ENCODE measurements at regions not wholly inside any gene's neighbourhood (a gene's known extent, or its start where the extent isn't known, plus 50 kb on each side); places are given as distances from the start of the nearest gene placed in this dataset.

DNA sequence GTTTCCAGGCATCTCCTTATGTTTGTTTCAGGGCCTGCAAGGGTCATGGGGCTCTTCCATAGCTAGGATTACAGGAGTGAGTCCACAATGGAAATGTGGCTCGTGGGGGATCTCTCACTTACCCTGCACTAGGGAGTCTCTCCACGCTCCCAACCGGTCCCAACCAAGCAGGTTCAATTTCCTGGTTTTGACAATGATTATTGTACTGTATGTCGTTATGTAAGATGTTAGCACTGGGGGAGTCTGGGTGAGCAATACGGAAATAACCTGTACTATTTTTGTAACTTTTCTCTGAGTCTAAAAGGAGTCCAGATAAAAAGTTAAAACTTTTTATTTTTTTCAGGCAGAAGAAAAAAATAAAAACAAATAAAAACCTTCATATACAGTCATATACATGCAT, 325.7 kb upstream of the RGS6 start:
- H3K27me3 ChIP-seq (ENCODE audit: insufficient read depth, poor library complexity, severe bottlenecking) = no peaks in the 10 kb centered on the region
- no peak overlapping the region for H3K27ac ChIP-seq (replicated peaks)
- TF ChIP-seq SPI1 (IDR thresholded peaks at IDR 0.05; ENCODE audit: borderline replicate concordance, low read depth) = no peak
- H3K4me3 ChIP-seq (replicated peaks; ENCODE audit: insufficient read depth, low read length) = no peak overlapping the region
- DNase-seq (ENCODE audit: low read depth in 1 of 2, low spot score in 1 of 2) = no peak

DNA sequence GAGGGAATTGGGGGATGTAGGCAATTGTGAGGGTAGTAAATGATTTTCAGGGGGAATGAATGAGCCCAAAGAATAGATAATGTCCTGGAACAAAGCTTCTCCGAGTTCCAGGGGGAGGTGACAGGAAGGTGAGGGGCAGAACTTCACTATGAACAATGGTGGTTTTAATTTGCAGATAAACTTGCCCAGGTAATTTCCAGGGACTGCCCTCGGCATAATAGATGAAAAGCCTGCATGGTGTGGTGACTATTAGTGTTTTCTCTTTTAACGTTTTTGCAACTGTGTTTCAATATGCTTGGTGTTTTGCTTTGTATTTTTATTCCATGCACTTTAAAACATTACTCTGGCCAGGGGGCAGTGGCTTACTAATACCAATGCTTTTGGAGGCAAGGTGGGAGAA, 325.2 kb upstream of the RGS6 start:
- TF ChIP-seq, protein P1, sequence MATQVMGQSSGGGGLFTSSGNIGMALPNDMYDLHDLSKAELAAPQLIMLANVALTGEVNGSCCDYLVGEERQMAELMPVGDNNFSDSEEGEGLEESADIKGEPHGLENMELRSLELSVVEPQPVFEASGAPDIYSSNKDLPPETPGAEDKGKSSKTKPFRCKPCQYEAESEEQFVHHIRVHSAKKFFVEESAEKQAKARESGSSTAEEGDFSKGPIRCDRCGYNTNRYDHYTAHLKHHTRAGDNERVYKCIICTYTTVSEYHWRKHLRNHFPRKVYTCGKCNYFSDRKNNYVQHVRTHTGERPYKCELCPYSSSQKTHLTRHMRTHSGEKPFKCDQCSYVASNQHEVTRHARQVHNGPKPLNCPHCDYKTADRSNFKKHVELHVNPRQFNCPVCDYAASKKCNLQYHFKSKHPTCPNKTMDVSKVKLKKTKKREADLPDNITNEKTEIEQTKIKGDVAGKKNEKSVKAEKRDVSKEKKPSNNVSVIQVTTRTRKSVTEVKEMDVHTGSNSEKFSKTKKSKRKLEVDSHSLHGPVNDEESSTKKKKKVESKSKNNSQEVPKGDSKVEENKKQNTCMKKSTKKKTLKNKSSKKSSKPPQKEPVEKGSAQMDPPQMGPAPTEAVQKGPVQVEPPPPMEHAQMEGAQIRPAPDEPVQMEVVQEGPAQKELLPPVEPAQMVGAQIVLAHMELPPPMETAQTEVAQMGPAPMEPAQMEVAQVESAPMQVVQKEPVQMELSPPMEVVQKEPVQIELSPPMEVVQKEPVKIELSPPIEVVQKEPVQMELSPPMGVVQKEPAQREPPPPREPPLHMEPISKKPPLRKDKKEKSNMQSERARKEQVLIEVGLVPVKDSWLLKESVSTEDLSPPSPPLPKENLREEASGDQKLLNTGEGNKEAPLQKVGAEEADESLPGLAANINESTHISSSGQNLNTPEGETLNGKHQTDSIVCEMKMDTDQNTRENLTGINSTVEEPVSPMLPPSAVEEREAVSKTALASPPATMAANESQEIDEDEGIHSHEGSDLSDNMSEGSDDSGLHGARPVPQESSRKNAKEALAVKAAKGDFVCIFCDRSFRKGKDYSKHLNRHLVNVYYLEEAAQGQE (IDR thresholded peaks at IDR 0.05; ENCODE audit: insufficient replicate concordance, low read depth) = no peak
- TF ChIP-seq POLR2AphosphoS5 (IDR thresholded peaks at IDR 0.05; ENCODE audit: low read depth) = no peak
- TF ChIP-seq SPI1 (IDR thresholded peaks at IDR 0.05; ENCODE audit: borderline replicate concordance, low read depth) = no peak
- H3K4me3 ChIP-seq (replicated peaks; ENCODE audit: insufficient read depth, low read length) = no peak overlapping the region
- no peak for DNase-seq (ENCODE audit: low read depth in 1 of 2, low spot score in 1 of 2)
- no peak overlapping the region for H3K27ac ChIP-seq (replicated peaks)
- H3K27me3 ChIP-seq (ENCODE audit: insufficient read depth, poor library complexity, severe bottlenecking) = no peaks in the 10 kb centered on the region

DNA sequence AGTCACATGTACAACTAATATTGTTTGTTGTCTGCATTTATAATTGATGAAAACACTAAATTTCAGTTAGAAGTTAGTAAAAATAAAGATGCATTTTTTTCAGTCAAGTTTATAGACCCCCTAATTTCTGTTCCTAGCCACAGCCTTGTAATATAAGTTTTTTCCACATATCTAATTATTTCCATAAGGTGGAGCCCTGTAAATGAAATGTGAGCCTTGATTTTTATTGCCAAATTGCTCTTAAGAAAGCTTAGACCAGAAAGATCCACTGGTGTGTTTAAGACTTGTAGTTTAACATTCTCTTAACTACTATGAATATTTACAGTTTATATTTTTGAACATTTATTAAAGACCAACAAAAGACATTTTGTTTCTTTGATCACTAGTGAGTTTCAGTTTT, 322.1 kb upstream of the RGS6 start:
- TF ChIP-seq POLR2AphosphoS5 (IDR thresholded peaks at IDR 0.05; ENCODE audit: low read depth) = no peak
- no peak for TF ChIP-seq SPI1 (IDR thresholded peaks at IDR 0.05; ENCODE audit: borderline replicate concordance, low read depth)
- no peak for TF ChIP-seq GABPA (IDR thresholded peaks at IDR 0.05; ENCODE audit: low read depth)
- TF ChIP-seq, protein P1 (IDR thresholded peaks at IDR 0.05; ENCODE audit: insufficient replicate concordance, low read depth) = no peak
- TF ChIP-seq, protein P2, sequence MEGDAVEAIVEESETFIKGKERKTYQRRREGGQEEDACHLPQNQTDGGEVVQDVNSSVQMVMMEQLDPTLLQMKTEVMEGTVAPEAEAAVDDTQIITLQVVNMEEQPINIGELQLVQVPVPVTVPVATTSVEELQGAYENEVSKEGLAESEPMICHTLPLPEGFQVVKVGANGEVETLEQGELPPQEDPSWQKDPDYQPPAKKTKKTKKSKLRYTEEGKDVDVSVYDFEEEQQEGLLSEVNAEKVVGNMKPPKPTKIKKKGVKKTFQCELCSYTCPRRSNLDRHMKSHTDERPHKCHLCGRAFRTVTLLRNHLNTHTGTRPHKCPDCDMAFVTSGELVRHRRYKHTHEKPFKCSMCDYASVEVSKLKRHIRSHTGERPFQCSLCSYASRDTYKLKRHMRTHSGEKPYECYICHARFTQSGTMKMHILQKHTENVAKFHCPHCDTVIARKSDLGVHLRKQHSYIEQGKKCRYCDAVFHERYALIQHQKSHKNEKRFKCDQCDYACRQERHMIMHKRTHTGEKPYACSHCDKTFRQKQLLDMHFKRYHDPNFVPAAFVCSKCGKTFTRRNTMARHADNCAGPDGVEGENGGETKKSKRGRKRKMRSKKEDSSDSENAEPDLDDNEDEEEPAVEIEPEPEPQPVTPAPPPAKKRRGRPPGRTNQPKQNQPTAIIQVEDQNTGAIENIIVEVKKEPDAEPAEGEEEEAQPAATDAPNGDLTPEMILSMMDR (IDR thresholded peaks at IDR 0.05; ENCODE audit: insufficient read depth, low read length) = no peak
- no peak overlapping the region for H3K4me3 ChIP-seq (replicated peaks; ENCODE audit: insufficient read depth, low read length)
- DNase-seq (ENCODE audit: low read depth in 1 of 2, low spot score in 1 of 2) = no peak
- no peak overlapping the region for H3K27ac ChIP-seq (replicated peaks)
- H3K27me3 ChIP-seq (ENCODE audit: insufficient read depth, poor library complexity, severe bottlenecking) = no peaks in the 10 kb centered on the region

DNA sequence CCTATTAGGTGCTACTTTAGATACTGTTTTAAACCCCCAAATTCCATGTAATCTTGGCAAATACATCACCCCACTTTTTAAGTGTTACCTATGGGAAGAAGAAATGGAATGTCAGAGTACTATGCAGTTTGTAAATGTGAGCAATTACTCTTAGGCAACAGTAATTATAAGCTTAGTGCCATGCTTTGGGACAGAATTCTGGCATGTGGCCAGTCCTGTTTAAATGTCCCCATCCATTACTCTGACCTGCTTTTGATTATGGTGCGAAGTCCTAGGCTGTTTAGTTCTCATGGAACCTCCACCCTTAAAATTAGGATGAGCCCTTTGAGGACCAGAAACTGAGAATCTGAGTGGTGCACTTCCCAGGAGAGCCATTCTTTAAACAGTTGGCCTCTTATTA, 321.4 kb upstream of the RGS6 start:
- H3K4me3 ChIP-seq (replicated peaks; ENCODE audit: insufficient read depth, low read length) = no peak overlapping the region
- H3K27ac ChIP-seq (replicated peaks) = no peak overlapping the region
- no peaks in the 10 kb centered on the region for H3K27me3 ChIP-seq (ENCODE audit: insufficient read depth, poor library complexity, severe bottlenecking)
- TF ChIP-seq, protein P1 (IDR thresholded peaks at IDR 0.05; ENCODE audit: insufficient replicate concordance, low read depth) = no peak
- no peak for TF ChIP-seq SPI1 (IDR thresholded peaks at IDR 0.05; ENCODE audit: borderline replicate concordance, low read depth)
- TF ChIP-seq GABPA (IDR thresholded peaks at IDR 0.05; ENCODE audit: low read depth) = no peak
- no peak for TF ChIP-seq POLR2AphosphoS5 (IDR thresholded peaks at IDR 0.05; ENCODE audit: low read depth)
- TF ChIP-seq, protein P2 (IDR thresholded peaks at IDR 0.05; ENCODE audit: insufficient read depth, low read length) = no peak
- no peak for DNase-seq (ENCODE audit: low read depth in 1 of 2, low spot score in 1 of 2)
